ENCODE measurements at regions not wholly inside any gene's neighbourhood (a gene's known extent, or its start where the extent isn't known, plus 50 kb on each side); places are given as distances from the start of the nearest gene placed in this dataset.

- no peak for TF ChIP-seq CTCF (IDR thresholded peaks at IDR 0.05; ENCODE audit: insufficient read depth in 1 of 2, low read depth in 1 of 2, low read length in 1 of 2, severe bottlenecking in 1 of 2, unreplicated experiment in 1 of 2)
- no peaks in the 10 kb centered on the region for H3K36me3 Mint-ChIP-seq (ENCODE audit: insufficient read depth, unreplicated experiment)
- H3K4me3 Mint-ChIP-seq (ENCODE audit: unreplicated experiment): no peak overlapping the region
- H3K36me3 ChIP-seq (ENCODE audit: control insufficient read depth, insufficient read depth, low read length): no peaks in the 10 kb centered on the region
- no TSS peak for BruUV-seq (replicated peaks)
- no peaks in the 10 kb centered on the region for H3K4me1 ChIP-seq
- CTCF ChIA-PET: interaction anchor here (1.3 kb wide), 1 partner anchor 16 kb away, joined by 3 read pairs; no protein-coding TSS in a partner anchor
- H3K4me1 Mint-ChIP-seq (ENCODE audit: low read depth, unreplicated experiment): no peaks in the 10 kb centered on the region
- POLR2A ChIA-PET: no interaction called here
- intact Hi-C loops (cut with micrococcal nuclease; ENCODE audit: unreplicated experiment): no loop called here
- no peak for DNase-seq
- no peak overlapping the region for H3K27ac Mint-ChIP-seq (ENCODE audit: unreplicated experiment)
- peaks cover 7% of the 10 kb centered on the region for H3K27me3 Mint-ChIP-seq (ENCODE audit: insufficient read depth, unreplicated experiment)
- no peaks in the 10 kb centered on the region for H3K27me3 ChIP-seq (replicated peaks; ENCODE audit: control insufficient read depth, insufficient read depth, low read length)
- no peak overlapping the region for H3K4me3 ChIP-seq (ENCODE audit: low read depth, low read length)
- no peaks in the 10 kb centered on the region for H3K9me3 Mint-ChIP-seq (ENCODE audit: unreplicated experiment)
- no peaks in the 10 kb centered on the region for H3K9me3 ChIP-seq
Measured at GRCh38 chr13:31060655-31061054, 101.0 kb downstream of the HSPH1 start.

- no peaks in the 10 kb centered on the region for H3K4me1 Mint-ChIP-seq (ENCODE audit: low read depth, unreplicated experiment)
- ChIA-PET POLR2A (no interaction called here), CTCF (interaction anchor here (1.3 kb wide), 1 partner anchor 16 kb away, joined by 3 read pairs; no protein-coding TSS in a partner anchor)
- no peak for TF ChIP-seq CTCF (IDR thresholded peaks at IDR 0.05; ENCODE audit: insufficient read depth in 1 of 2, low read depth in 1 of 2, low read length in 1 of 2, severe bottlenecking in 1 of 2, unreplicated experiment in 1 of 2)
- peaks cover 7% of the 10 kb centered on the region for H3K27me3 Mint-ChIP-seq (ENCODE audit: insufficient read depth, unreplicated experiment)
- Histone ChIP-seq H3K9me3 (no peaks in the 10 kb centered on the region), H3K4me1 (no peaks in the 10 kb centered on the region), H3K4me3 (ENCODE audit: low read depth, low read length) (no peak overlapping the region), H3K27me3 (replicated peaks; ENCODE audit: control insufficient read depth, insufficient read depth, low read length) (no peaks in the 10 kb centered on the region), H3K36me3 (ENCODE audit: control insufficient read depth, insufficient read depth, low read length) (no peaks in the 10 kb centered on the region)
- no peak overlapping the region for H3K4me3 Mint-ChIP-seq (ENCODE audit: unreplicated experiment)
- H3K27ac Mint-ChIP-seq (ENCODE audit: unreplicated experiment): no peak overlapping the region
- BruUV-seq (replicated peaks): no TSS peak
- H3K36me3 Mint-ChIP-seq (ENCODE audit: insufficient read depth, unreplicated experiment): no peaks in the 10 kb centered on the region
- intact Hi-C loops (cut with micrococcal nuclease; ENCODE audit: unreplicated experiment): no loop called here
- DNase-seq: no peak
- H3K9me3 Mint-ChIP-seq (ENCODE audit: unreplicated experiment): no peaks in the 10 kb centered on the region
Measured at GRCh38 chr13:31060220-31060619, 101.5 kb downstream of the HSPH1 start.

- H3K4me1 ChIP-seq: no peaks in the 10 kb centered on the region
- no peaks in the 10 kb centered on the region for H3K36me3 ChIP-seq (ENCODE audit: control insufficient read depth, insufficient read depth, low read length)
- H3K9me3 Mint-ChIP-seq (ENCODE audit: unreplicated experiment): no peaks in the 10 kb centered on the region
- CTCF ChIA-PET: no interaction called here
- no peak overlapping the region for H3K4me3 Mint-ChIP-seq (ENCODE audit: unreplicated experiment)
- no peaks in the 10 kb centered on the region for H3K4me1 Mint-ChIP-seq (ENCODE audit: low read depth, unreplicated experiment)
- H3K27ac Mint-ChIP-seq (ENCODE audit: unreplicated experiment): no peak overlapping the region
- DNase-seq: no peak
- H3K27me3 Mint-ChIP-seq (ENCODE audit: insufficient read depth, unreplicated experiment): no peaks in the 10 kb centered on the region
- POLR2A ChIA-PET: no interaction called here
- intact Hi-C loops (cut with micrococcal nuclease; ENCODE audit: unreplicated experiment): no loop called here
- no peak overlapping the region for H3K4me3 ChIP-seq (ENCODE audit: low read depth, low read length)
- H3K9me3 ChIP-seq: no peaks in the 10 kb centered on the region
- H3K36me3 Mint-ChIP-seq (ENCODE audit: insufficient read depth, unreplicated experiment): no peaks in the 10 kb centered on the region
- H3K27me3 ChIP-seq (replicated peaks; ENCODE audit: control insufficient read depth, insufficient read depth, low read length): no peaks in the 10 kb centered on the region
- no TSS peak for BruUV-seq (replicated peaks)
- TF ChIP-seq CTCF (IDR thresholded peaks at IDR 0.05; ENCODE audit: insufficient read depth in 1 of 2, low read depth in 1 of 2, low read length in 1 of 2, severe bottlenecking in 1 of 2, unreplicated experiment in 1 of 2): no peak
Measured at GRCh38 chr13:31057403-31058033, 104.2 kb downstream of the HSPH1 start.
